Loucy (cell line): ENCODE measurements at regions not wholly inside any gene's neighbourhood (a gene's known extent, or its start where the extent isn't known, plus 50 kb on each side); places are given as distances from the start of the nearest gene placed in this dataset.

ENCODE experiments used
- EZH2phosphoT487 ChIP-seq: fragments of 200-600 bp; IDR thresholded peaks from 2 replicates; pipeline ENCODE4 v1.6.1; 2018; ENCODE audit warnings: antibody characterized with exemption, mild to moderate bottlenecking, moderate library complexity, borderline replicate concordance
- TF ChIP-seq, protein P1 (sequence below): fragments of 200-600 bp; sonication (generic); conservative IDR thresholded peaks from 2 replicates; pipeline ENCODE4 v1.5.1; 2014; ENCODE audit warnings: mild to moderate bottlenecking, antibody characterized with exemption, low read length

DNA sequence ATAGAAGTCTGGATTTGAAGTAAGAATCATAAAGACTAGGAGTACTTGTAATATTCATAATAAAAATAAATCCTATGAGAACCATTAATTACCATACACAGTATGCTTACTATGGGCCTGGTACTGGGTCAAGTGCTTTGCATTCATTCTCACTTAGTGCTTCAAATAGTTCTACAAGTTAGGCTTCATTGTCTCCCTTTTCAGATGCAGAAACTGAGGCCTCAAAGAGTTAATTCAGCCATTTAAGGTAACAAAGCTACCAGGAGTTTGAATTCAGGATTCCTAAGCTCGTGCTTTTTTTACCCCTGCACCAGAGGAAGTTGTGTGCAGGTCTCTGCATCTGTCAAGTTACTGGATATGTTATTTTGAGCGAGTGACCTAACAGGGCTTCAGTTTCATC lies 1098.4 kb upstream of the EEF2KMT start:
- TF ChIP-seq, protein P1, sequence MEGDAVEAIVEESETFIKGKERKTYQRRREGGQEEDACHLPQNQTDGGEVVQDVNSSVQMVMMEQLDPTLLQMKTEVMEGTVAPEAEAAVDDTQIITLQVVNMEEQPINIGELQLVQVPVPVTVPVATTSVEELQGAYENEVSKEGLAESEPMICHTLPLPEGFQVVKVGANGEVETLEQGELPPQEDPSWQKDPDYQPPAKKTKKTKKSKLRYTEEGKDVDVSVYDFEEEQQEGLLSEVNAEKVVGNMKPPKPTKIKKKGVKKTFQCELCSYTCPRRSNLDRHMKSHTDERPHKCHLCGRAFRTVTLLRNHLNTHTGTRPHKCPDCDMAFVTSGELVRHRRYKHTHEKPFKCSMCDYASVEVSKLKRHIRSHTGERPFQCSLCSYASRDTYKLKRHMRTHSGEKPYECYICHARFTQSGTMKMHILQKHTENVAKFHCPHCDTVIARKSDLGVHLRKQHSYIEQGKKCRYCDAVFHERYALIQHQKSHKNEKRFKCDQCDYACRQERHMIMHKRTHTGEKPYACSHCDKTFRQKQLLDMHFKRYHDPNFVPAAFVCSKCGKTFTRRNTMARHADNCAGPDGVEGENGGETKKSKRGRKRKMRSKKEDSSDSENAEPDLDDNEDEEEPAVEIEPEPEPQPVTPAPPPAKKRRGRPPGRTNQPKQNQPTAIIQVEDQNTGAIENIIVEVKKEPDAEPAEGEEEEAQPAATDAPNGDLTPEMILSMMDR: no peak
- no peak for TF ChIP-seq EZH2phosphoT487
